HepG2 (cell line): ENCODE measurements at regions not wholly inside any gene's neighbourhood (a gene's known extent, or its start where the extent isn't known, plus 50 kb on each side); places are given as distances from the start of the nearest gene placed in this dataset.

ENCODE experiments used
- ATAC-seq: fragments of 200-7000 bp; cut with Tn5 transposase; 3 replicates; pipeline ENCODE4 v1.9.1; 2020; ENCODE audit warnings: mild to moderate bottlenecking, moderate library complexity
- BruUV-seq: library from RNA; stranded (reverse); fragments of 400-500 nt; replicated peaks from 2 replicates; lab custom pipeline; 2021; lab: Mats Ljungman, UMichigan
- CTCF ChIA-PET: fragments of 300-600 bp; formaldehyde crosslinking; extraction: SDS; loops from one replicate; lab custom pipeline; 2021; ENCODE audit warnings: low total read pairs, inconsistent platforms, low intra/inter-chr PET ratio; lab: Yijun Ruan, JAX
- POLR2A ChIA-PET: fragments of 350-600 bp; sonication (Branson Sonifier 250); formaldehyde crosslinking; loops from one replicate; lab custom pipeline; 2020; ENCODE audit warnings: antibody characterized with exemption, inconsistent platforms; lab: Yijun Ruan, JAX
- DNase-seq: peaks from one replicate; pipeline ENCODE4 v3.0.0-alpha.2; 2015; ENCODE audit warnings: low spot score
- FAIRE-seq: peaks from 3 replicates; lab custom pipeline; 2011; peaks lifted over from hg19 to GRCh38; lab: Jason Lieb, UNC
- H2AFZ ChIP-seq: one replicate; pipeline ENCODE4 v1.6.1; 2011; ENCODE audit warnings: low read length, inconsistent platforms
- H3K27ac ChIP-seq: fragments of 300-600 bp; 3 replicates; pipeline ENCODE4 v1.8.0; 2011; ENCODE audit warnings: mixed run types, mild to moderate bottlenecking, mixed read lengths, low read length, inconsistent platforms; ENCODE audit not compliant: insufficient read depth; ENCODE audit errors: extremely low read length
- H3K27me3 ChIP-seq, 2 experiments: fragments of 200-600 bp in 1 of 2; 2 replicates in 1 of 2; 3 replicates in 1 of 2; pipeline versions ENCODE4 v1.6.0 to v1.8.0; 2011; ENCODE audit warnings: low read length in 2 of 2, mild to moderate bottlenecking in 2 of 2, moderate library complexity in 2 of 2, inconsistent platforms in 1 of 2; ENCODE audit not compliant: insufficient read depth in 2 of 2, control insufficient read depth in 1 of 2
- H3K36me3 ChIP-seq, 2 experiments: fragments of 200-600 bp in 1 of 2; replicated peaks in 1 of 2; 2 replicates in 1 of 2; 3 replicates in 1 of 2; pipeline versions ENCODE4 v1.5.1 to v1.8.0; 2011; ENCODE audit warnings: low read length in 2 of 2, inconsistent platforms in 1 of 2; ENCODE audit not compliant: insufficient read depth in 2 of 2, control insufficient read depth in 1 of 2
- H3K4me1 ChIP-seq: 2 replicates; pipeline ENCODE4 v1.5.1; 2012; ENCODE audit warnings: low read length, inconsistent platforms; ENCODE audit not compliant: insufficient read depth
- H3K4me2 ChIP-seq: 2 replicates; pipeline ENCODE4 v1.6.0; 2011; ENCODE audit warnings: low read depth, low read length, inconsistent platforms
- H3K4me3 ChIP-seq, 3 experiments: fragments of 200-600 bp in 1 of 3; sonication (generic), shearing (Covaris generic) in 1 of 3; replicated peaks in 1 of 3; 2 replicates each; pipeline ENCODE4 v1.5.1; 2011 to 2016; ENCODE audit warnings: low read length in 3 of 3, inconsistent platforms in 2 of 3, low read depth in 2 of 3, mild to moderate bottlenecking in 2 of 3, control low read depth in 1 of 3, mixed read lengths in 1 of 3; ENCODE audit not compliant: insufficient read depth in 1 of 3
- H3K79me2 ChIP-seq: one replicate; pipeline ENCODE4 v1.6.1; 2011; ENCODE audit warnings: low read length, inconsistent platforms; ENCODE audit not compliant: insufficient read depth
- H3K9ac ChIP-seq: 2 replicates; pipeline ENCODE4 v1.6.0; 2011; ENCODE audit warnings: mild to moderate bottlenecking, low read depth, low read length, inconsistent platforms; ENCODE audit not compliant: insufficient read depth
- H3K9me3 ChIP-seq: 2 replicates; pipeline ENCODE4 v1.5.1; 2012; ENCODE audit warnings: mild to moderate bottlenecking, low read length
- H4K20me1 ChIP-seq: 2 replicates; pipeline ENCODE4 v1.6.0; 2011; ENCODE audit warnings: inconsistent platforms, mild to moderate bottlenecking, low read length, moderate library complexity; ENCODE audit not compliant: insufficient read depth
- IRF2 ChIP-seq: IDR thresholded peaks from 2 replicates; pipeline ENCODE4 v1.6.1; 2018; ENCODE audit warnings: missing genetic modification reagents, missing compliant biosample characterization
- MAFF ChIP-seq: IDR thresholded peaks from 2 replicates; pipeline ENCODE4 v1.6.1; 2011; ENCODE audit warnings: low read depth, low read length, improper control_type of control experiment
- MAFK ChIP-seq, 2 experiments: IDR thresholded peaks in 1 of 2; conservative IDR thresholded peaks in 1 of 2; 2 replicates each; pipeline ENCODE4 v1.6.1; 2011; ENCODE audit warnings: improper control_type of control experiment in 2 of 2, low read length in 2 of 2
- NFE2 ChIP-seq: sonication (generic); formaldehyde crosslinking; IDR thresholded peaks from 2 replicates; pipeline ENCODE4 v1.4.0; 2020; ENCODE audit warnings: missing genetic modification reagents
- NFE2L2 ChIP-seq: fragments of 150-350 bp; IDR thresholded peaks from 2 replicates; pipeline ENCODE4 v1.6.1; 2014; ENCODE audit warnings: low read length
- PREB ChIP-seq: sonication (generic); formaldehyde crosslinking; IDR thresholded peaks from 2 replicates; pipeline ENCODE4 v1.4.0; 2020; ENCODE audit warnings: missing genetic modification reagents
- SMAD3 ChIP-seq: sonication (generic); formaldehyde crosslinking; IDR thresholded peaks from 2 replicates; pipeline ENCODE4 v1.4.0; 2020; ENCODE audit warnings: missing genetic modification reagents
- TRIM22 ChIP-seq: fragments of 450-650 bp; IDR thresholded peaks from 2 replicates; pipeline ENCODE4 v1.6.1; 2017
- ZNF12 ChIP-seq: sonication (generic); formaldehyde crosslinking; IDR thresholded peaks from 2 replicates; pipeline ENCODE4 v1.5.0; 2020; ENCODE audit warnings: missing genetic modification reagents
- ZNF138 ChIP-seq: sonication (generic); formaldehyde crosslinking; IDR thresholded peaks from 2 replicates; pipeline ENCODE4 v1.5.0; 2020; ENCODE audit warnings: mild to moderate bottlenecking, low read depth, missing genetic modification reagents
- ZNF768 ChIP-seq: sonication (generic); formaldehyde crosslinking; IDR thresholded peaks from 2 replicates; pipeline ENCODE4 v1.4.0; 2020; ENCODE audit warnings: missing genetic modification reagents
- WGBS: methylation state at CpG from one replicate; pipeline ENCODE4 v1.1.6; 2017; ENCODE audit warnings: low lambda C conversion rate; 5-methylcytosine and 5-hydroxymethylcytosine counted together
- in situ Hi-C: cut with HindIII; loops from 2 replicates; pipeline ENCODE4 v1.10.0; 2017; ENCODE audit warnings: low pct_unique_long_range_greater_than_20kb; ENCODE audit not compliant: extremely low pct_ligation_motif_present
- intact Hi-C: fragments of 100-400 bp; cut with micrococcal nuclease; formaldehyde crosslinking; loops from one replicate; pipeline ENCODE4 v1.10.0; 2022; ENCODE audit not compliant: unreplicated experiment
- TF ChIP-seq, protein P1 (sequence below): sonication (generic); formaldehyde crosslinking; IDR thresholded peaks from 2 replicates; pipeline ENCODE4 v1.9.0; 2021; ENCODE audit warnings: missing genetic modification reagents, borderline replicate concordance
- TF ChIP-seq, protein P2 (sequence below): sonication (generic); formaldehyde crosslinking; conservative IDR thresholded peaks from 2 replicates; pipeline ENCODE4 v1.4.0; 2020; ENCODE audit warnings: missing genetic modification reagents
- TF ChIP-seq, protein P3 (sequence below): sonication (generic); formaldehyde crosslinking; IDR thresholded peaks from 2 replicates; pipeline ENCODE4; 2020; ENCODE audit warnings: missing genetic modification reagents, mild to moderate bottlenecking, borderline replicate concordance

DNA sequence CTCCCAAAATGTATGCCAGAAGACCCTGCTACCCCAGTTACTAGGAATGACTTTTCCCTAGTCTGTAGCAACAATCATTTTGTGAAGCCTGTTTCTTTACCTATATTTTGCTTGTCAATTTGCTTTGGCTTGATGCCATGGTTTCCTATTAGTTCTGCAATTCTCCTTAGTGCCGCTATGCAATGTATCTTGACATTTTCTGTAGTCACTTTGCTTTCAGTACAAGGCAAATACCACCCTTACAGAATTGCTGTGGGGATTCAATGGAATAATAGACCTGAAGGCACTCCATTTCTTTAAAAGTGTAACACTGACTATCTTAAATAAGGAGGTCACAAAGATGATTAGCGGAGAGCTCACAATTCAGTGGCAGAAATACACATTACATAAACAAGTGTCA, 291.1 kb downstream of the NR2F1-AS1 start (continued):
- TF ChIP-seq, protein P1, sequence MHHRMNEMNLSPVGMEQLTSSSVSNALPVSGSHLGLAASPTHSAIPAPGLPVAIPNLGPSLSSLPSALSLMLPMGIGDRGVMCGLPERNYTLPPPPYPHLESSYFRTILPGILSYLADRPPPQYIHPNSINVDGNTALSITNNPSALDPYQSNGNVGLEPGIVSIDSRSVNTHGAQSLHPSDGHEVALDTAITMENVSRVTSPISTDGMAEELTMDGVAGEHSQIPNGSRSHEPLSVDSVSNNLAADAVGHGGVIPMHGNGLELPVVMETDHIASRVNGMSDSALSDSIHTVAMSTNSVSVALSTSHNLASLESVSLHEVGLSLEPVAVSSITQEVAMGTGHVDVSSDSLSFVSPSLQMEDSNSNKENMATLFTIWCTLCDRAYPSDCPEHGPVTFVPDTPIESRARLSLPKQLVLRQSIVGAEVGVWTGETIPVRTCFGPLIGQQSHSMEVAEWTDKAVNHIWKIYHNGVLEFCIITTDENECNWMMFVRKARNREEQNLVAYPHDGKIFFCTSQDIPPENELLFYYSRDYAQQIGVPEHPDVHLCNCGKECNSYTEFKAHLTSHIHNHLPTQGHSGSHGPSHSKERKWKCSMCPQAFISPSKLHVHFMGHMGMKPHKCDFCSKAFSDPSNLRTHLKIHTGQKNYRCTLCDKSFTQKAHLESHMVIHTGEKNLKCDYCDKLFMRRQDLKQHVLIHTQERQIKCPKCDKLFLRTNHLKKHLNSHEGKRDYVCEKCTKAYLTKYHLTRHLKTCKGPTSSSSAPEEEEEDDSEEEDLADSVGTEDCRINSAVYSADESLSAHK (CRISPR knock-in tag), result no peak
- TF ChIP-seq TRIM22 (no peak), SMAD3 (CRISPR knock-in tag) (no peak), ZNF138 (CRISPR knock-in tag) (no peak)

DNA sequence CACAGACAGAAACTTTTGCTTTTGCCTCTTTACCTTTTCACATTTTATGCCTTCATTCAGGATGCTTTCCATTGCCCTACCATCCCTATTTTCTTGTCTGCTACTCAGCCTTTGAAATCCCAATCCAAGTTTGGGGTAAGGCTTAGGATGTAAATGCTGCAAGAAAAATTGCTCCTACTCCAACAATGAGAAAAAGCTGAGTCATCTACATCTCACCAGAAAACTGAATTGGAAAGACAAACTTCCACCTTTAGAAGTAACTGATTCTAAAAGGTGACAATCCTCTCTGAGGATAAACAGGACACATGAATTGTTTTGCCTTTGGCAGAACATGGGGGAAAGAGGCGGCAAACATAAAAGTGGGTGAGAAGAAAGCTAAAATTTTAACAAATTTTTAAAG, 295.6 kb downstream of the NR2F1-AS1 start:
- TF ChIP-seq ZNF12 (CRISPR knock-in tag), result 0 out of 2 replicates have a peak, but pooled peaks have one; percentile 32
- TF ChIP-seq MAFF, result peak; percentile 79
- peak; percentile 82 for TF ChIP-seq NFE2L2
- TF ChIP-seq, protein P2, sequence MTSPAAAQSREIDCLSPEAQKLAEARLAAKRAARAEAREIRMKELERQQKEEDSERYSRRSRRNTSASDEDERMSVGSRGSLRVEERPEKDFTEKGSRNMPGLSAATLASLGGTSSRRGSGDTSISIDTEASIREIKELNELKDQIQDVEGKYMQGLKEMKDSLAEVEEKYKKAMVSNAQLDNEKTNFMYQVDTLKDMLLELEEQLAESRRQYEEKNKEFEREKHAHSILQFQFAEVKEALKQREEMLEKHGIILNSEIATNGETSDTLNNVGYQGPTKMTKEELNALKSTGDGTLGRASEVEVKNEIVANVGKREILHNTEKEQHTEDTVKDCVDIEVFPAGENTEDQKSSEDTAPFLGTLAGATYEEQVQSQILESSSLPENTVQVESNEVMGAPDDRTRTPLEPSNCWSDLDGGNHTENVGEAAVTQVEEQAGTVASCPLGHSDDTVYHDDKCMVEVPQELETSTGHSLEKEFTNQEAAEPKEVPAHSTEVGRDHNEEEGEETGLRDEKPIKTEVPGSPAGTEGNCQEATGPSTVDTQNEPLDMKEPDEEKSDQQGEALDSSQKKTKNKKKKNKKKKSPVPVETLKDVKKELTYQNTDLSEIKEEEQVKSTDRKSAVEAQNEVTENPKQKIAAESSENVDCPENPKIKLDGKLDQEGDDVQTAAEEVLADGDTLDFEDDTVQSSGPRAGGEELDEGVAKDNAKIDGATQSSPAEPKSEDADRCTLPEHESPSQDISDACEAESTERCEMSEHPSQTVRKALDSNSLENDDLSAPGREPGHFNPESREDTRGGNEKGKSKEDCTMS (CRISPR knock-in tag), result no peak
- 0 out of 2 replicates have a peak, but pooled peaks have one; percentile 18 for TF ChIP-seq NFE2 (CRISPR knock-in tag)
- TF ChIP-seq MAFK (conservative IDR thresholded peaks at IDR 0.05 in 1 of 2, IDR thresholded peaks at IDR 0.05 in 1 of 2; ENCODE audit: low read length in 2 of 2), result peak; percentile 80 to 85
- no peak for TF ChIP-seq ZNF768 (CRISPR knock-in tag)
- TF ChIP-seq, protein P3, sequence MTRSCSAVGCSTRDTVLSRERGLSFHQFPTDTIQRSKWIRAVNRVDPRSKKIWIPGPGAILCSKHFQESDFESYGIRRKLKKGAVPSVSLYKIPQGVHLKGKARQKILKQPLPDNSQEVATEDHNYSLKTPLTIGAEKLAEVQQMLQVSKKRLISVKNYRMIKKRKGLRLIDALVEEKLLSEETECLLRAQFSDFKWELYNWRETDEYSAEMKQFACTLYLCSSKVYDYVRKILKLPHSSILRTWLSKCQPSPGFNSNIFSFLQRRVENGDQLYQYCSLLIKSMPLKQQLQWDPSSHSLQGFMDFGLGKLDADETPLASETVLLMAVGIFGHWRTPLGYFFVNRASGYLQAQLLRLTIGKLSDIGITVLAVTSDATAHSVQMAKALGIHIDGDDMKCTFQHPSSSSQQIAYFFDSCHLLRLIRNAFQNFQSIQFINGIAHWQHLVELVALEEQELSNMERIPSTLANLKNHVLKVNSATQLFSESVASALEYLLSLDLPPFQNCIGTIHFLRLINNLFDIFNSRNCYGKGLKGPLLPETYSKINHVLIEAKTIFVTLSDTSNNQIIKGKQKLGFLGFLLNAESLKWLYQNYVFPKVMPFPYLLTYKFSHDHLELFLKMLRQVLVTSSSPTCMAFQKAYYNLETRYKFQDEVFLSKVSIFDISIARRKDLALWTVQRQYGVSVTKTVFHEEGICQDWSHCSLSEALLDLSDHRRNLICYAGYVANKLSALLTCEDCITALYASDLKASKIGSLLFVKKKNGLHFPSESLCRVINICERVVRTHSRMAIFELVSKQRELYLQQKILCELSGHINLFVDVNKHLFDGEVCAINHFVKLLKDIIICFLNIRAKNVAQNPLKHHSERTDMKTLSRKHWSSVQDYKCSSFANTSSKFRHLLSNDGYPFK (CRISPR knock-in tag), result no peak
- no peak for TF ChIP-seq PREB (CRISPR knock-in tag)
- TF ChIP-seq IRF2 (CRISPR knock-in tag), result no peak
- TF ChIP-seq, all 625 proteins: peak for 5
- FAIRE-seq (no peak), DNase-seq (no peak), ATAC-seq (no peak)
- no peak overlapping the region for H3K4me2 ChIP-seq
- no TSS peak for BruUV-seq
- WGBS, result 56% methylated on average over 1 of the region's 1 CpG
- no peak overlapping the region for H2AFZ ChIP-seq
- no peaks in the 10 kb centered on the region for H3K36me3 ChIP-seq
- H3K9ac ChIP-seq, result no peak overlapping the region
- POLR2A ChIA-PET, result no interaction called here
- in situ Hi-C loops (no loop called here), intact Hi-C loops (no loop called here)
- H3K4me1 ChIP-seq, result no peaks in the 10 kb centered on the region
- CTCF ChIA-PET, result no interaction called here
- H4K20me1 ChIP-seq, result no peaks in the 10 kb centered on the region
- H3K27ac ChIP-seq, result no peak overlapping the region
- H3K4me3 ChIP-seq, result no peak overlapping the region
- H3K79me2 ChIP-seq, result no peaks in the 10 kb centered on the region
- 0 out of 2 replicates have a peak, but pooled peaks cover 4% of the 10 kb centered on the region for H3K9me3 ChIP-seq
- H3K27me3 ChIP-seq, result peaks cover 0 to 7% of the 10 kb centered on the region in 2 experiments; a peak in 1 of 5 replicates
